ENCODE measurements at regions not wholly inside any gene's neighbourhood (a gene's known extent, or its start where the extent isn't known, plus 50 kb on each side); places are given as distances from the start of the nearest gene placed in this dataset.

GRCh38 chr7:1293950-1294411 is 61.3 kb downstream of the UNCX start:
- TF ChIP-seq, protein P1, sequence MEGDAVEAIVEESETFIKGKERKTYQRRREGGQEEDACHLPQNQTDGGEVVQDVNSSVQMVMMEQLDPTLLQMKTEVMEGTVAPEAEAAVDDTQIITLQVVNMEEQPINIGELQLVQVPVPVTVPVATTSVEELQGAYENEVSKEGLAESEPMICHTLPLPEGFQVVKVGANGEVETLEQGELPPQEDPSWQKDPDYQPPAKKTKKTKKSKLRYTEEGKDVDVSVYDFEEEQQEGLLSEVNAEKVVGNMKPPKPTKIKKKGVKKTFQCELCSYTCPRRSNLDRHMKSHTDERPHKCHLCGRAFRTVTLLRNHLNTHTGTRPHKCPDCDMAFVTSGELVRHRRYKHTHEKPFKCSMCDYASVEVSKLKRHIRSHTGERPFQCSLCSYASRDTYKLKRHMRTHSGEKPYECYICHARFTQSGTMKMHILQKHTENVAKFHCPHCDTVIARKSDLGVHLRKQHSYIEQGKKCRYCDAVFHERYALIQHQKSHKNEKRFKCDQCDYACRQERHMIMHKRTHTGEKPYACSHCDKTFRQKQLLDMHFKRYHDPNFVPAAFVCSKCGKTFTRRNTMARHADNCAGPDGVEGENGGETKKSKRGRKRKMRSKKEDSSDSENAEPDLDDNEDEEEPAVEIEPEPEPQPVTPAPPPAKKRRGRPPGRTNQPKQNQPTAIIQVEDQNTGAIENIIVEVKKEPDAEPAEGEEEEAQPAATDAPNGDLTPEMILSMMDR (IDR thresholded peaks at IDR 0.05) = no peak
- TF ChIP-seq POLR2A (IDR thresholded peaks at IDR 0.05) = no peak

All from right lobe of liver (tissue), 4 donors.